K562 (cell line): ENCODE measurements at regions not wholly inside any gene's neighbourhood (a gene's known extent, or its start where the extent isn't known, plus 50 kb on each side); places are given as distances from the start of the nearest gene placed in this dataset.

ENCODE experiments used
- CHD1 ChIP-seq: fragments of 200-600 bp; sonication (generic); IDR thresholded peaks from one replicate; pipeline ENCODE4 v1.6.1; 2012; ENCODE audit warnings: mild to moderate bottlenecking, moderate library complexity, low read length, inconsistent platforms
- CHD4 ChIP-seq: fragments of 200-600 bp; sonication (generic); IDR thresholded peaks from 3 replicates; pipeline ENCODE4 v1.6.1; 2012; ENCODE audit warnings: low read depth, mild to moderate bottlenecking, mixed read lengths, low read length, inconsistent platforms; ENCODE audit not compliant: insufficient read depth, insufficient replicate concordance, poor library complexity, severe bottlenecking
- CTCF ChIP-seq, 3 experiments: IDR thresholded peaks in 2 of 3; conservative IDR thresholded peaks in 1 of 3; 2 replicates each; pipeline ENCODE4 v1.5.1; 2011 to 2012; ENCODE audit warnings: low read length in 3 of 3, mild to moderate bottlenecking in 3 of 3, control low read depth in 2 of 3, improper control_type of control experiment in 1 of 3, inconsistent platforms in 1 of 3, low read depth in 1 of 3, mixed read lengths in 1 of 3, moderate library complexity in 1 of 3; ENCODE audit not compliant: insufficient read depth in 2 of 3
- ETV1 ChIP-seq: fragments of 450-650 bp; conservative IDR thresholded peaks from 2 replicates; pipeline ENCODE4 v1.6.1; 2016; ENCODE audit warnings: missing genetic modification characterization, control low read depth, low read depth, missing compliant biosample characterization
- GABPA ChIP-seq: fragments of 200-800 bp; sonication (Bioruptor generic); conservative IDR thresholded peaks from 2 replicates; pipeline ENCODE4 v1.6.1; 2016; ENCODE audit warnings: low read depth, missing genetic modification characterization, missing compliant biosample characterization
- GTF2B ChIP-seq: IDR thresholded peaks from 2 replicates; pipeline ENCODE4 v1.6.1; 2011; ENCODE audit not compliant: insufficient read length; ENCODE audit errors: extremely low read depth
- KDM1A ChIP-seq, 2 experiments: fragments of 450-650 bp; IDR thresholded peaks; 2 replicates each; pipeline ENCODE4 v1.6.1; 2016; ENCODE audit warnings: mild to moderate bottlenecking in 2 of 2
- SREBF2 ChIP-seq: sonication (generic); formaldehyde crosslinking; IDR thresholded peaks from 2 replicates; pipeline ENCODE4 v1.4.0; 2020; ENCODE audit warnings: mild to moderate bottlenecking, missing genetic modification reagents
- SRF ChIP-seq, 2 experiments: fragments of 250-450, 450-650 bp in 1 of 2; sonication (Bioruptor Pico) in 1 of 2; sonication (generic) in 1 of 2; formaldehyde crosslinking; IDR thresholded peaks; 2 replicates each; pipeline versions ENCODE4 v1.5.0 to v1.5.1; 2020 to 2022; ENCODE audit warnings: mild to moderate bottlenecking in 1 of 2, missing genetic modification reagents in 1 of 2
- ZBTB33 ChIP-seq: sonication (generic); formaldehyde crosslinking; IDR thresholded peaks from 2 replicates; pipeline ENCODE4 v1.8.1; 2023; ENCODE audit warnings: mild to moderate bottlenecking, missing genetic modification reagents
- ZBTB43 ChIP-seq: sonication (generic); formaldehyde crosslinking; IDR thresholded peaks from 2 replicates; pipeline ENCODE4 v1.8.0; 2023; ENCODE audit warnings: mild to moderate bottlenecking, missing genetic modification reagents
- ZBTB49 ChIP-seq: sonication (generic); formaldehyde crosslinking; IDR thresholded peaks from 2 replicates; pipeline ENCODE4 v1.8.0; 2022; ENCODE audit warnings: missing genetic modification reagents, mild to moderate bottlenecking, borderline replicate concordance
- ZNF143 ChIP-seq: sonication (generic); formaldehyde crosslinking; IDR thresholded peaks from 2 replicates; pipeline ENCODE4 v1.9.0; 2022; ENCODE audit warnings: mild to moderate bottlenecking, missing genetic modification reagents
- ZNF174 ChIP-seq: fragments of 250-450 bp; sonication (Bioruptor Pico); IDR thresholded peaks from 2 replicates; pipeline ENCODE4 v1.4.0; 2020; ENCODE audit warnings: mild to moderate bottlenecking

- TF ChIP-seq ZNF143 (CRISPR knock-in tag) (no peak), SREBF2 (CRISPR knock-in tag) (no peak), ZBTB49 (CRISPR knock-in tag) (no peak), ETV1 (tag) (no peak), CTCF (IDR thresholded peaks at IDR 0.05 in 2 of 3, conservative IDR thresholded peaks at IDR 0.05 in 1 of 3; ENCODE audit: insufficient read depth in 2 of 3, low read depth in 1 of 3, low read length in 3 of 3) (no peak), CHD4 (no peak), SRF (CRISPR knock-in tag; IDR thresholded peaks at IDR 0.05) (no peak), ZBTB33 (no peak), ZBTB43 (CRISPR knock-in tag) (no peak), KDM1A (IDR thresholded peaks at IDR 0.05) (no peak), CHD1 (no peak), GTF2B (no peak), GABPA (tag) (no peak), ZNF174 (CRISPR knock-in tag) (no peak)
These were observed 396.6 kb upstream of the NBEA start for GRCh38 chr13:34545461-34545860.
